SH-SY5Y (cell line): ENCODE measurements at regions not wholly inside any gene's neighbourhood (a gene's known extent, or its start where the extent isn't known, plus 50 kb on each side); places are given as distances from the start of the nearest gene placed in this dataset.

Source experiments
- GATA2 ChIP-seq: IDR thresholded peaks from 2 replicates; pipeline ENCODE4 v1.6.1; 2011; ENCODE audit warnings: mild to moderate bottlenecking, low read depth, low read length
- GATA3 ChIP-seq: IDR thresholded peaks from 2 replicates; pipeline ENCODE4 v1.6.1; 2011; ENCODE audit warnings: low read depth, mild to moderate bottlenecking, low read length, moderate library complexity

GRCh38 chr2:150403457-150403856, 84.0 kb downstream of the RND3 start:
- TF ChIP-seq GATA3 (no peak), GATA2 (no peak)
